Activated CD8-positive, alpha-beta memory T cell treated with anti-CD3 and anti-CD28 coated beads for 24 hours (primary cell): ENCODE measurements at regions not wholly inside any gene's neighbourhood (a gene's known extent, or its start where the extent isn't known, plus 50 kb on each side); places are given as distances from the start of the nearest gene placed in this dataset.

ENCODE experiments used
- DNase-seq: peaks from one replicate; pipeline ENCODE4 v3.0.0-alpha.2; 2020

DNA sequence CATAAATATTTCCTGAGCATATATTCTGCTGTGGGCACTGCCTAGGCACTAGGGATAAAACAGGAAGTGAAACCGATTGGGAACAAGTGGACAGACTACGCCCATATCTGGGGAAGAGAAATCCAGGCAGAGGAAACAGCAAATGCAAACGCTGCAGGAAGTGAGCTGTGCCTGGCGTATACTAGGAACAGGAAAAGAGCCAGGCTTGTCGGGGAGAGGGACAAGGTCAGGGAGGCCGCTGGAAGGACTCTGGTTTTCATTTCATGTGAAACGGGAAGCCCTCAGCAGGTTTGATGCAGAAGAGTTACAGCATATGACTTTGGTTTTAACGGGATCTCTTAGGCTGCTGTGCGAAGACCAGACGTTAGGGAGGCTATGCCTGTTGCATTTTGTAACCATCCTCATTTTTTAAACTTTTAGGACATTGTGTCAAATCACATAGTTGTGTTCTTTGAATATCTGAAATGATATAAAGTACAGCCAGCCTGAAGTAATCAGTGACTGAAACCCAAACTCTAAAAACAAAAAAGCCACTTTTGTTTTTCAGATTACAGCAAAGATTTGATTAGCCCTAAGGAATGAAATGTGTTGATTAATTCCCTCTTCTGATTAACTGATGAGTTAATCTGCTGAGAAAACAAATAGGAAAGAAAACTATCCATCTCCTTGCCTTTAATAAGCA, 110.2 kb upstream of the PIEZO2 start:
- DNase-seq = no peak

GRCh38 chr18:11258039-11258610, 108.8 kb upstream of the PIEZO2 start:
- no peak for DNase-seq

DNA sequence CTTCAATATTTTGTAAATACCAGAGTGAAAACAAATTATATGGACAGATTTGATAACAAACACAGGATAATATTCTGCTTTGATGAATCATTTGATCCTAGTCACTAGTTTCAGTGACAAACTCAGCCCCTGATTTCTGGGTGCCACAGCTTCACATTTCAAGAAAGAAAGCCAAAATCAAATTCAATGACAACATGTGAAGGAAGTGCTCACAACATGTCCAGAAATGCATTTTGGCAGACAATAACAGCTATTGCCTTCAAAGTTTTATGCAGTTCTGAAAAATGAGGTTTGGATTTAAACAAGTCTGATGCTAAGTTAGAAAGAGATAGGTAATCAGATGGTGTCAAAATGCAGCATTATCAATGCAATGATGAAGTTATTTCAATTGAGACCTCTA, 106.9 kb upstream of the PIEZO2 start:
- no peak for DNase-seq

GRCh38 chr18:11251891-11252270, 102.5 kb upstream of the PIEZO2 start:
- no peak for DNase-seq

- no peak for DNase-seq
These were observed 102.0 kb upstream of the PIEZO2 start for GRCh38 chr18:11251229-11251890.

DNA sequence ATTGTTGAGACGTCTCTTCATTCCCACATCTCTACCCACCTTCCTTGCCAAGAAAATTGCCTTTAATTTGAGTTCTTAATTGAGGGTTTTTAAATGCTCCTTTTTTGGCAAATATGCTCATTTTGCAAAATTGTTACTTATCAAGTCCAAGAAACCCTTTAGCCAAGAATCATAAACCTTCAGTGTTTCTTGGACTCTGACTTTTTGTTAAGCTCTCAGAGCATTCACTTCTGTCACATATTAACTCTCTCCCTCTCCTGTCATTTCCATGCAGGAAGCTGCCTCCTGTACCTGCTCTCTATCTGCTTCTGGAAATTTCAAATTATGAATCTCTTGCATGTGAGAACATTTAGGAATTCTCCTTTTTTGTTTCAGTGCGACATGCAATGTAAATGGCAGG, 100.0 kb upstream of the PIEZO2 start:
- no peak for DNase-seq

GRCh38 chr18:11247381-11247970, 98.1 kb upstream of the PIEZO2 start:
- no peak for DNase-seq

DNA sequence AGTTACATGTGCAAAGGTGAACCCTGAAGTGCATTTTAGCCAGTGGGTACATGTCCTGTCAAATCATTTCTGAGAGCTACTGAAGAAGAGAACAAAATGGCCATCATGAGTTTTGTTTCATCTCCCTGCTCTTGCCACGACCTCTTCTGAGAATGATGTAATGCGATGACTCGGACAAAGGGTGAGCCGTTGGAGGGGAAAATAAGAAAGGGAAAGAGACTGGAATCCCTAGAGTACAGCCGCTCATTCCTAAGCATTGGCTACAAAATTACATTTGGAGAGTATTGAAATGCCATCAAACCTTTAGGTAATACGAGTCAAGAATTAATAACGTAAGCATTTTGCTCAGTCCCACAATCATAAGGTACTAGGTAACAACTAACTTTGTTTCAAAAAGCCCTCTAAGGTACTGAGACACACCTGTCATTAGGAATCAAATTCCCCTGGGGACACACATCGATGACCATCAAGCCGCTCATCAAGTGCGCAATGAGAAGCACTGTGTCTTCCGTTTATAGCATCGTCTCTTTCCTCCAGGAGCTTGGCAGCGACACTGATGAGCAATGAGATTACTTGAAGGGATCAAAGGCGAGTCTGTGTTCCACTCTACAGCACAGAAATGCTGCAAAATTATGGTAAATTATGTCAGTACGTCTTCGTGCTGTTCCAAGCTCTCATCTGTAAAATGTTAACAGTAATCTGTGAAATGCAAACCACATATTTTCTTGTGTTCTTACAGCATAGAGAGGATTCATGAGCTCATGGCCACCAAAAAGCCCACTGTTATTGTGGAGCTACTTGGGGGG, 97.3 kb upstream of the PIEZO2 start:
- no peak for DNase-seq

DNA sequence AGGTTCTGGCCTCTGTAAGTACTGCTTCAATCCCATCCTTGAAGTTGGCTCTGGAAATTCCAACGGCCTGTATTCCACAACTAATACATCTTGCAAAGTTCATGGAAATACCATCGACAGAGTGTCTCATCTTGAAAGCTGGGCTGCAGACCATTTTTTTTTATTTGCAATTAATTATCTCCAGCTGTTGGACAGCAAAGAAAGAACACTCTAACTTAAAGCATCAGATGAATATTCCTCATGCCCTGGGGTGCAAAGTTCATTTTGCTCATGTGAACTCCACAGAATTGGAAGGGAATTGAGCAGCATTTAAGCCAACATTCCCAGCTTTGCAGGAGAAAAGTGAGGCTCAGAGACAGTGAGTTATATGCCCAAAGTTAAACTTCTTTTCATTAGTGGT, 96.5 kb upstream of the PIEZO2 start:
- no peak for DNase-seq

GRCh38 chr18:11237484-11237883, 88.1 kb upstream of the PIEZO2 start:
- DNase-seq = no peak

DNA sequence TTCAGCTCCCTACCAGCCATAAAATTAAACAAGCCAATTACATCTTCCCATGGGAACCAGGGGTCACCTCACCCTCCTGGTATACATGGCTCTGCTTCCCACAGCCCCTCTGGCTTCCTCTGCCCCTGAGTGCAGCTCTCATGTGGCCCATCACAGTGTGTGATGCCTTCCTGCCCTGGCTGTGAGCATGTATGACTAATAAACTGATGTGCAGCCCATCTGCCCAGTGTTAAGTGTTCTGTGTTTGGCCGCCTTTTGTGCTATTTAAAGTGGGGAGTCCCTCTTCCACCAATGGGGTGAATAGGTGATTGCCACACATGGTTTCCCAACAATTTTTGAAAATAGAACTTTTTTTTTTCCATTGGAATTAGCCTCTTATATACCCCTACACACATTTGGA, 87.7 kb upstream of the PIEZO2 start:
- DNase-seq = no peak

DNA sequence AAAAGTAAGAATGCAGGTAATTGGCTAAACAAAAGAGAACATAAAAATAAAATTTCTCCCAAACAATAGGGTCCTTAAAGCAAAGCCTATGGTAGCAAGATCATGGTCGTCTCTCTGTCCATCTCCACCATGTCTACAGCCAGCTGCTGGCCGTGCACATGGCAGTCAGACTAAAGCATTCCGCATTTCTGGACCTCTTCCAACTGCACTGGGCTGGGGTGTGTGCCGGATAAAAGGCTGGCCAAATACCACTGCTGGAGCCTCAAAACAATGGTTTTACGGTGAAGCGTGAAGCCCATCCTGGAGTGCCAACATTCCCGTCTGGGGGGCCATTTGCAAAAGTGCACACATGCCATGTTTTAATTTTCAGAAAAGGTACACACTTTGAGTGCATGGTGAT, 74.8 kb upstream of the PIEZO2 start:
- no peak for DNase-seq

DNA sequence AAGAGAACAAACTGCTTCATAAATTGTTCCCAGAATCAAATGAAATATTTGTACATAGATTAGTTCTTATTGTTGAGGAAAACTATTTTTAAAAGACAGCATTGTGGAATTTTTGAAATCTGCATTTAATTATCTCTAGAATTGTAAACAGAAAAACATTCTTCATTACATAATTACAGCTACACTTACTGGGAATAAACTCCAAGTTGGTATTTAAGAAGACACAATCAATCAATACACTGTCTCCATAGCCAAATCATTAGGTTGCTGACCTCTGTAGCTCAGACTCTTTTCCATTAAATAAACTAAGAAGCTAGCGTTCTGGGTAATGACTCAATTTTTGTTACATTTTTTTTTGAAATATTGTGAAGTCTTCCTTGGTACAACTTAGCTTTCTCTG, 70.2 kb upstream of the PIEZO2 start:
- no peak for DNase-seq

- no peak for DNase-seq
These were observed 65.8 kb upstream of the PIEZO2 start for GRCh38 chr18:11215216-11215615.

DNA sequence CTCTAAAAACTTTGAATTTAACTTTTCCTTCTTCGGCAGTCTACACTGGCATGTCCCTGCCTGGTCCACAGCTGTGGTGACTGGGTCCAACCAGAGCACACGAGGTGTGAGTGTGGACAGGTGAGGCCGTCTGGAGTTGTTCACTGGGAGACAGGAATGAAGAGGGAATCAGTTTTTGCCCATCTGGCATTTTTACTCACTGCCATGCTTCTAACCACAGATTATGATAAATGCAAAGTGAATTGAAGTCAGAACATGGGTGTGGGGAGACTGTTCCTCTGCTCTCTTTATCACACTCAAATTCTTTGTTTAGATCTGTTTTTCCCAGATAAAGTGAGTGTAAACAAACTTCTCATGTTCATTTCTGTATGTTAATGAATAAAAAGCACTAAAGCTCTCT, 54.7 kb upstream of the PIEZO2 start:
- no peak for DNase-seq

DNA sequence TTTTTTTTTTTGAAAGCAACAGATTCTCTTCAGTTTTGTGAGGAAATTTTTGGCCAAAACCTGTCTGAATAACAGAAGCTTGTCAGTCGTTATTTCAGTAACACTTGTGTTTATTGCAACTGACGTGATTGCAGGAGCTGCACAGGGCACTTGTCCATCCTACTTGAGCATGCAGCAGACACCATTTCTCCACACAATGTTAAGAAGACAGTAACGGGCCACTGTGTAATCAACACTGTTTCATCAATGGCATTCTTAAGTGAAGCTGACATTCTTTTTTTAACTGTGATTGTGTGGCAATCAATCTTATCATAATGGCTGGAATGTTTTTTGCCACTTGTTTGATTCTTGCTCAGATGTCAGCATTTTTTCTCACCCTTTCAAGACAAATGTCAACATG, 50.1 kb upstream of the PIEZO2 start:
- no peak for DNase-seq
